HL-60 (cell line): ENCODE measurements at regions not wholly inside any gene's neighbourhood (a gene's known extent, or its start where the extent isn't known, plus 50 kb on each side); places are given as distances from the start of the nearest gene placed in this dataset.

Source experiments
- DNase-seq, 2 experiments: peaks; one replicate each; pipeline ENCODE4 v3.0.0-alpha.2; 2010 to 2020; ENCODE audit warnings: low read depth in 1 of 2, low spot score in 1 of 2
- H3K27ac ChIP-seq: fragments of 250-450 bp; sonication (Bioruptor Pico); replicated peaks from 2 replicates; pipeline ENCODE4 v1.5.1; 2020; ENCODE audit warnings: mild to moderate bottlenecking, moderate library complexity
- H3K27me3 ChIP-seq: fragments of 250-450 bp; sonication (Bioruptor Pico); 2 replicates; pipeline ENCODE4 v1.5.1; 2021; ENCODE audit warnings: mild to moderate bottlenecking, moderate library complexity; ENCODE audit not compliant: insufficient read depth, poor library complexity, severe bottlenecking
- H3K4me3 ChIP-seq: replicated peaks from 2 replicates; pipeline ENCODE4 v1.5.1; 2011; ENCODE audit warnings: mild to moderate bottlenecking, control low read depth, low read length; ENCODE audit not compliant: insufficient read depth
- CTCF ChIP-seq: IDR thresholded peaks from one replicate; pipeline ENCODE4 v1.5.1; 2011; ENCODE audit warnings: low read length, control low read depth, inconsistent platforms; ENCODE audit not compliant: insufficient read depth
- GABPA ChIP-seq: IDR thresholded peaks from 2 replicates; pipeline ENCODE4 v1.6.1; 2012; ENCODE audit warnings: low read depth
- POLR2AphosphoS5 ChIP-seq: IDR thresholded peaks from 2 replicates; pipeline ENCODE4 v1.6.1; 2012; ENCODE audit warnings: low read depth
- REST ChIP-seq: IDR thresholded peaks from 2 replicates; pipeline ENCODE4 v1.6.1; 2012; ENCODE audit warnings: low read depth; ENCODE audit not compliant: insufficient replicate concordance
- SPI1 ChIP-seq: IDR thresholded peaks from 2 replicates; pipeline ENCODE4 v1.6.1; 2012; ENCODE audit warnings: low read depth, mild to moderate bottlenecking, borderline replicate concordance

GRCh38 chr15:31163769-31164572 lies 62.4 kb upstream of the TRPM1 start:
- no peak for DNase-seq
- Histone ChIP-seq H3K27me3 (no peaks in the 10 kb centered on the region), H3K27ac (no peak overlapping the region), H3K4me3 (no peak overlapping the region)
- TF ChIP-seq POLR2AphosphoS5 (no peak), SPI1 (no peak), GABPA (no peak), CTCF (no peak), REST (no peak)

- no peak for DNase-seq
- no peak for TF ChIP-seq REST
- no peak for TF ChIP-seq SPI1
- no peak for TF ChIP-seq POLR2AphosphoS5
- TF ChIP-seq GABPA, result no peak
- no peak for TF ChIP-seq CTCF
- H3K27me3 ChIP-seq, result no peaks in the 10 kb centered on the region
- H3K27ac ChIP-seq, result no peak overlapping the region
- no peak overlapping the region for H3K4me3 ChIP-seq
Measured at GRCh38 chr15:31164573-31164912, 63.0 kb upstream of the TRPM1 start.

GRCh38 chr15:31169558-31169957 lies 68.0 kb upstream of the TRPM1 start:
- TF ChIP-seq GABPA (no peak), POLR2AphosphoS5 (no peak), REST (no peak), CTCF (no peak), SPI1 (no peak)
- Histone ChIP-seq H3K27ac (no peak overlapping the region), H3K27me3 (no peaks in the 10 kb centered on the region), H3K4me3 (no peak overlapping the region)
- DNase-seq, result no peak
